Spleen (tissue), 11 donors: ENCODE measurements at regions not wholly inside any gene's neighbourhood (a gene's known extent, or its start where the extent isn't known, plus 50 kb on each side); places are given as distances from the start of the nearest gene placed in this dataset.
"Not testable (repeated sequence)": the region's sequence is repeated elsewhere in the genome, so short reads cannot be mapped to it uniquely, and the experiment has no call there.

Experiments
- DNase-seq: peaks from one replicate; pipeline ENCODE4 v3.0.0-alpha.2; 2020
- H3K27ac ChIP-seq, 8 donors: fragments of 200-600 bp; sonication (generic) in 7 of 8; 1 replicate in 4 of 8; 2 replicates in 4 of 8; pipeline versions ENCODE4 v1.5.0 to v1.8.0; 2016 to 2021; ENCODE audit warnings: inconsistent platforms in 4 of 8, mild to moderate bottlenecking in 4 of 8, moderate library complexity in 1 of 8
- H3K27me3 ChIP-seq, 7 donors: fragments of 200-600 bp; sonication (generic) in 6 of 7; replicated peaks in 1 of 7; 1 replicate in 4 of 7; 2 replicates in 3 of 7; pipeline versions ENCODE4 v1.5.0 to v1.8.0; 2016 to 2021; ENCODE audit warnings: inconsistent platforms in 3 of 7, mild to moderate bottlenecking in 1 of 7
- H3K36me3 ChIP-seq, 6 donors: fragments of 200-600 bp; sonication (generic) in 5 of 6; 1 replicate in 4 of 6; 2 replicates in 2 of 6; pipeline versions ENCODE4 v1.5.0 to v1.8.0; 2016 to 2021; ENCODE audit warnings: inconsistent platforms in 2 of 6
- H3K4me1 ChIP-seq, 6 donors: fragments of 200-600 bp; sonication (generic) in 5 of 6; 1 replicate in 3 of 6; 2 replicates in 3 of 6; pipeline versions ENCODE4 v1.5.0 to v1.8.0; 2016 to 2021; ENCODE audit warnings: inconsistent platforms in 3 of 6
- H3K4me3 ChIP-seq, 8 donors: fragments of 200-600 bp; sonication (generic) in 7 of 8; 1 replicate in 4 of 8; 2 replicates in 4 of 8; pipeline versions ENCODE4 v1.5.0 to v1.8.0; 2016 to 2021; ENCODE audit warnings: inconsistent platforms in 4 of 8, mild to moderate bottlenecking in 4 of 8, moderate library complexity in 2 of 8
- H3K9me3 ChIP-seq, 8 donors: fragments of 200-600 bp; sonication (generic) in 7 of 8; 1 replicate in 4 of 8; 2 replicates in 4 of 8; pipeline versions ENCODE4 v1.5.0 to v1.8.0; 2016 to 2021; ENCODE audit warnings: inconsistent platforms in 4 of 8
- POLR2A ChIP-seq, 3 donors: fragments of 450-650 bp; IDR thresholded peaks; one replicate each; pipeline ENCODE4 v1.5.1; 2017; ENCODE audit warnings: antibody characterized with exemption in 3 of 3, mild to moderate bottlenecking in 1 of 3
- POLR2AphosphoS5 ChIP-seq, 3 donors: sonication (generic); formaldehyde crosslinking; IDR thresholded peaks; one replicate each; pipeline ENCODE4 v1.5.1; 2017; ENCODE audit warnings: antibody characterized with exemption in 3 of 3
- WGBS, 5 donors: extraction: QIAGEN DNeasy Blood & Tissue Kit in 3 of 5; methylation state at CpG; one replicate each; pipeline versions ENCODE4 v1.1.5 to v1.1.7; 2013 to 2018; 5-methylcytosine and 5-hydroxymethylcytosine counted together
- intact Hi-C: fragments of 100-400 bp; cut with DNase I; formaldehyde crosslinking; loops from one replicate; pipeline ENCODE4 v1.15.0; 2023; ENCODE audit warnings: low total_unique reads
- TF ChIP-seq, protein P1 (sequence below), 11 experiments: fragments of 200-600 bp in 7 of 11; fragments of 450-650 bp in 4 of 11; sonication (generic) in 4 of 11; IDR thresholded peaks in 8 of 11; conservative IDR thresholded peaks in 3 of 11; 1 replicate in 7 of 11; 2 replicates in 4 of 11; pipeline versions ENCODE4 v1.4.0 to v1.8.0; 2016 to 2021; ENCODE audit warnings: antibody characterized with exemption in 11 of 11, inconsistent platforms in 4 of 11, mild to moderate bottlenecking in 1 of 11
- donor health status: healthy with polysubstance abuse.
- donor health status: DM: no; HTN: no; CAD: no; lungs with moderate emphysema.
- donor health status: DM: no; HTN: no; CAD: no.
- donor health status: Bipolar disorder and iron deficiency.
- donor health status: healthy.
- donor health status: DM: no; HTN: no; CAD: no.
- donor health status: DM: yes; HTN: yes; CAD: no.

DNA sequence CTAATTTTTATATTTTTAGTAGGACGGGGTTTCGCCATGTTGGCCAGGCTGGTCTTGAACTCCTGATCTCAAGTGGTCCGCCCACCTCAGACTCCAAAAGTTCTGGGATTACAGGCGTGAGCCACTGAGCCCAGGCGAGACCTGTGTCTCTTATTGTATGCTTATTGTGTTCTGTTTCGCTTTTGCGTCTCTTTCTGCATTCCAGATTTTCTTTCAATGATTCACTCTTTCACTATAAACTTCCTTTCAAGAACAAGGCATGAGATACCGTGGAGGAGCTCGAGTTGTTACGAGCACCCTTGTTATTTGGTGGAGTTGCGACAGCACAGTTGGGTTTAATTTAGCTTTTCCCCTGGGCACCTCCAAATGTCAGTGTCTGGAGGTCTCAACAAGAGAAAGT is 366.7 kb upstream of the FAT1 start:
- TF ChIP-seq POLR2A (IDR thresholded peaks at IDR 0.05): no peak
- TF ChIP-seq, protein P1, sequence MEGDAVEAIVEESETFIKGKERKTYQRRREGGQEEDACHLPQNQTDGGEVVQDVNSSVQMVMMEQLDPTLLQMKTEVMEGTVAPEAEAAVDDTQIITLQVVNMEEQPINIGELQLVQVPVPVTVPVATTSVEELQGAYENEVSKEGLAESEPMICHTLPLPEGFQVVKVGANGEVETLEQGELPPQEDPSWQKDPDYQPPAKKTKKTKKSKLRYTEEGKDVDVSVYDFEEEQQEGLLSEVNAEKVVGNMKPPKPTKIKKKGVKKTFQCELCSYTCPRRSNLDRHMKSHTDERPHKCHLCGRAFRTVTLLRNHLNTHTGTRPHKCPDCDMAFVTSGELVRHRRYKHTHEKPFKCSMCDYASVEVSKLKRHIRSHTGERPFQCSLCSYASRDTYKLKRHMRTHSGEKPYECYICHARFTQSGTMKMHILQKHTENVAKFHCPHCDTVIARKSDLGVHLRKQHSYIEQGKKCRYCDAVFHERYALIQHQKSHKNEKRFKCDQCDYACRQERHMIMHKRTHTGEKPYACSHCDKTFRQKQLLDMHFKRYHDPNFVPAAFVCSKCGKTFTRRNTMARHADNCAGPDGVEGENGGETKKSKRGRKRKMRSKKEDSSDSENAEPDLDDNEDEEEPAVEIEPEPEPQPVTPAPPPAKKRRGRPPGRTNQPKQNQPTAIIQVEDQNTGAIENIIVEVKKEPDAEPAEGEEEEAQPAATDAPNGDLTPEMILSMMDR (IDR thresholded peaks at IDR 0.05 in 8 of 11, conservative IDR thresholded peaks at IDR 0.05 in 3 of 11): no peak
- no peak for TF ChIP-seq POLR2AphosphoS5 (IDR thresholded peaks at IDR 0.05)
- DNase-seq: no peak

DNA sequence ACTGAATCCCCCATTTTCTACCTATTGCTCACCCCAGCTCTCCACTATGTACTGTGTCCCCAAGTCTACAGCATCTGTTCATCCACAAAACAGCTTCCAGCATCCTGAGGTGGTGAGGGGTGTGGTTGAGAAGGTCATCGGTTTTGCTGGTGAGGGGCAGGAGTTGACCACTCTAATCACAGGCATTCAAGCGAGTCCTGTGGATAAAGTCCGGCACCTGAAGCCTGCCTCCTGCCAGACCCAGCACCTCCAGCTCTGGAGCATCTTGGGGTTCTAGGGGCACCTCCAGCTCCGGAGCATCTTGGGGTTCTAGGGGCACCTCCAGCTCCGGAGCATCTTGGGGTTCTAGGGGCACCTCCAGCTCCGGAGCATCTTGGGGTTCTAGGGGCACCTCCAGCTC is 367.2 kb upstream of the FAT1 start:
- intact Hi-C loops, H3K36me3 ChIP-seq, H3K27ac ChIP-seq, DNase-seq, H3K27me3 ChIP-seq, H3K4me1 ChIP-seq, H3K4me3 ChIP-seq: not testable (repeated sequence)
- WGBS, 5 donors: 75 to 89% (median 87%) methylated on average over 4 to 6 of the region's 6 CpGs
- H3K9me3 ChIP-seq: peaks cover 0 to 11% (median 0%) of the 10 kb centered on the region in 8 donors

More for the DNA sequence above, 366.7 kb upstream of the FAT1 start:
- intact Hi-C loops: no loop called here
- Histone ChIP-seq H3K36me3 (no peaks in the 10 kb centered on the region), H3K9me3 (peaks cover 0 to 11% (median 0%) of the 10 kb centered on the region in 8 donors), H3K27ac (no peak overlapping the region), H3K4me3 (no peak overlapping the region), H3K4me1 (no peaks in the 10 kb centered on the region), H3K27me3 (no peaks in the 10 kb centered on the region)
- WGBS, 5 donors: 89 to 94% (median 90%) methylated on average over 11 of the region's 11 CpGs

DNA sequence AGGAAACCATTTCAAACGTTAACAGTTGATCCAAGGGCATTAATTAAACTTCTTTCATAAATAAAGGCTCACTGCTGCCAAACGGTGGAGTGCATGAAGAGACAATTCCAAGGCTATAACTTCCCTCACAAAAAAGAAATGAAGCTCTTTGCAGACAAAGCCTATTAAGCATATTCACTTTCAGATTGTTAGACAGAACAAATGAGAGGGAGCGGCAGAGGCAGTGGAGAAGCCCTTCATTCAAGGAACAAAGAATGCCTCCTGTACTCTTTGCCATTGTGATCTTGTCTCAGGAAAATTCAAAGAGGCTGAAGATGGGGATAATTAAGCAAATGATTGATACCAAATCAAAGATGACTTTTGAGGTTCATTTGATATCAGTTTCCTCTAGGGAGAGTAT is 370.5 kb upstream of the FAT1 start:
- H3K27ac ChIP-seq: no peak overlapping the region
- TF ChIP-seq, protein P1 (IDR thresholded peaks at IDR 0.05 in 8 of 11, conservative IDR thresholded peaks at IDR 0.05 in 3 of 11): no peak
- TF ChIP-seq POLR2AphosphoS5 (IDR thresholded peaks at IDR 0.05) (no peak), POLR2A (IDR thresholded peaks at IDR 0.05) (no peak)
- no peaks in the 10 kb centered on the region for H3K36me3 ChIP-seq
- H3K4me1 ChIP-seq: no peaks in the 10 kb centered on the region
- intact Hi-C loops: no loop called here
- no peak overlapping the region for H3K4me3 ChIP-seq
- H3K27me3 ChIP-seq: no peaks in the 10 kb centered on the region
- DNase-seq: no peak
- 56 to 73% (median 59%) methylated on average over 3 of the region's 3 CpGs for WGBS, 5 donors
- H3K9me3 ChIP-seq: peaks cover 0 to 32% (median 11%) of the 10 kb centered on the region in 8 donors

DNA sequence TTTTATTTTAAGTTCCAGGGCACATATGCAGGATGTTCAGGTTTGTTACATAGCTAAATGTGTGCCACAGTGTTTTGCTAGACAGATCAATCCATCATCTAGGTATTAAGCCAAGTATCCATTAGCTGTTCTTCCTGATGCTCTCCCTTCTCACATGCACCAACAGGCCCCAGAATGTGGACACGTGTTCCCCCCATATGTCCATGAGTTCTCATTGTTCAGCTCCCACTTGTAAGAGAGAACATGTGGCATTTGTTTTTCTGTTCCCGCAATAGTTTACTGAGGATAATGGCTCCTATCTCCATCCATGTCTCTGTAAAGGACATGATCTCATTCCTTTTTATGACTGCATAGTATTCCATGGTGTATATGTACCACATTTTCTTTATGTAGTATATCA is 374.8 kb upstream of the FAT1 start:
- TF ChIP-seq POLR2AphosphoS5 (IDR thresholded peaks at IDR 0.05) (no peak), POLR2A (IDR thresholded peaks at IDR 0.05) (no peak)
- TF ChIP-seq, protein P1 (IDR thresholded peaks at IDR 0.05 in 8 of 11, conservative IDR thresholded peaks at IDR 0.05 in 3 of 11): no peak
- intact Hi-C loops: no loop called here
- Histone ChIP-seq H3K36me3 (no peaks in the 10 kb centered on the region), H3K27ac (no peak overlapping the region), H3K9me3 (peaks cover 0 to 28% (median 10%) of the 10 kb centered on the region in 8 donors), H3K27me3 (no peaks in the 10 kb centered on the region), H3K4me1 (no peaks in the 10 kb centered on the region), H3K4me3 (no peak overlapping the region)
- 40 to 48% (median 44%) methylated on average over 2 of the region's 2 CpGs for WGBS, 5 donors
- DNase-seq: no peak

DNA sequence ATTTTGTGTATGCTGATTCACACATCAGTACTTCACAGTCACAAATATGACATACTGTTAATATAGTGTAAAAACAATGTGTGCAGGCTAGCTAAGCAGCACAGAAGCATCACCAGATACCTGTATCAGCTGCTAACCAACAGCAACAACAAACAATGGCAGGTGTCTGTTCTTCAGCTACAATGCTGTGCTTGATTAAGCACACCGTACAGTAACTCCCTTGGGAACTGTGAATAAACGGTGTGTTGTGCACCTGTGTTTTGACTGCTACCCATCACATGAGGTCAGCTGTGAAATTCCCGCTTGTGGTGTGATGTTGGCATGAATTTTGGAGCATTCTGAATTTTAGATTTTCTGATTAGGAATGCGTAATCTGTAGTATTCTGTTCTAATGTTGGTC is 379.7 kb upstream of the FAT1 start:
- no peaks in the 10 kb centered on the region for H3K4me1 ChIP-seq
- TF ChIP-seq POLR2AphosphoS5 (IDR thresholded peaks at IDR 0.05) (no peak), POLR2A (IDR thresholded peaks at IDR 0.05) (no peak)
- TF ChIP-seq, protein P1 (IDR thresholded peaks at IDR 0.05 in 8 of 11, conservative IDR thresholded peaks at IDR 0.05 in 3 of 11): no peak
- H3K9me3 ChIP-seq: peaks cover 0 to 15% (median 5%) of the 10 kb centered on the region in 8 donors
- no peak overlapping the region for H3K4me3 ChIP-seq
- no peaks in the 10 kb centered on the region for H3K27me3 ChIP-seq
- no peak overlapping the region for H3K27ac ChIP-seq
- WGBS, 5 donors: 75 to 86% (median 85%) methylated on average over 4 of the region's 4 CpGs
- intact Hi-C loops: no loop called here
- H3K36me3 ChIP-seq: no peaks in the 10 kb centered on the region
- no peak for DNase-seq
